ENCODE measurements at regions not wholly inside any gene's neighbourhood (a gene's known extent, or its start where the extent isn't known, plus 50 kb on each side); places are given as distances from the start of the nearest gene placed in this dataset.

DNA sequence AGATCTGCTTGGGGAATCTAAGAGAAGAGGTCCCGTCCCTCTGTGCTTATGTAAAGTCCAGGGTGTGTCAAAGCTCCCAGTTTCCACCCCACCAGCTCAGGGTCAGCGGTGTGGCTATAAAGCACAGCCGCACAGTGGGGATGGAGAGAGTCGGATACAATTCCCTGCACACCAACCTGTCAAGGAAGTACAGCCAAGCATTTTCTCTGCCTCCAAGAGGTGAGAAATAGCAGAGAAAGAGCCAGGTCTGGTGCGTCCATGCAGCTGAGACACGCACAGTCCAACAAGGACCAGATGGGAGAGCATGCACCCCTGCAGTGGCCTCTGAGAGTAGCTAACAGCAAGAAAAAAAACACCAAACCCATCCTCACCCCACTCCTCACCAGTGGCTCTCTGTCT is 61.3 kb upstream of the WAC start:
- TF ChIP-seq CTCF (optimal IDR thresholded peaks at IDR 0.05 in 1 of 3, IDR thresholded peaks at IDR 0.05 in 1 of 3, conservative IDR thresholded peaks at IDR 0.05 in 1 of 3; ENCODE audit: extremely low read depth in 1 of 3, insufficient read depth in 2 of 3, low read length in 3 of 3), result no peak
- TF ChIP-seq EZH2 (IDR thresholded peaks at IDR 0.05; ENCODE audit: low read length), result no peak

Data from keratinocyte (primary cell).